ENCODE measurements at regions not wholly inside any gene's neighbourhood (a gene's known extent, or its start where the extent isn't known, plus 50 kb on each side); places are given as distances from the start of the nearest gene placed in this dataset.

GRCh38 chr4:63799166-63799565 is 610.1 kb downstream of the TECRL start:
- DNase-seq (ENCODE audit: low spot score), result no peak

DNA sequence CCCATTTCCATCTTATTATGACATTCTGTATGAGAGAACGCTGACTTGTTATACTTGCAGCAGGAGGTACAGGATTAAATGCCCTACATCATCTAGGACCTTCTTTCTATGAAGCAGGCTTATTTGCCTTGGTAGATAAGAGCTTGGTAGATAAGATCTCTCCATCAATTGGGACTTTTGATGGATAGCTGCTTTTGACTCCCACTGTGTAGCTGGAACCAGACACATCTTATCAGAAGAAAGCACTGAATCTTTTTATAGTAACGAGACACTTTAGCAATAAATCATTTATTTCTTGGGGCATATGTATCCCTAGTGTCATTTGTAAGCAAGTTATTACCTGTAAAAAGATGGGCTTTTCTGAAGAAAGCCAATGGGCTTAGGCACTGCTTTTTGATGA is 613.9 kb downstream of the TECRL start:
- DNase-seq (ENCODE audit: low spot score), result no peak

DNA sequence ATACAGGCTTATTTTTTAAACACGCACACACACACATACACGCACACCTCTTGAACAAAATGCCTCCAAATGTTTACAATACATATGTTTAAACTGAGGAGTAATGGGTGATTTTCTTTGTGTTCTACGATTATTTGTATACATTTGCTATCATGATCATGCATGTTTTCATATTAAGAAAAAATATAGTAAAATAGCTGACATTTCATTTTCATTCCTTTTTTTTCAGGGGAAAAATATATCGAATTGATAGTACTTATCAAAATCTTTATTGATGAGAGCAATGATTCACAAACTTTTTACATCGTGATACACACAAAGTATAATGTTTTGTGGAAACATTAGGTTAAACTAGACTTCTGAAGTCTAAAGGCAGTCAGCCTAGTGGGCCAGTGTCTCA is 618.9 kb downstream of the TECRL start:
- no peak for DNase-seq (ENCODE audit: low spot score)

DNA sequence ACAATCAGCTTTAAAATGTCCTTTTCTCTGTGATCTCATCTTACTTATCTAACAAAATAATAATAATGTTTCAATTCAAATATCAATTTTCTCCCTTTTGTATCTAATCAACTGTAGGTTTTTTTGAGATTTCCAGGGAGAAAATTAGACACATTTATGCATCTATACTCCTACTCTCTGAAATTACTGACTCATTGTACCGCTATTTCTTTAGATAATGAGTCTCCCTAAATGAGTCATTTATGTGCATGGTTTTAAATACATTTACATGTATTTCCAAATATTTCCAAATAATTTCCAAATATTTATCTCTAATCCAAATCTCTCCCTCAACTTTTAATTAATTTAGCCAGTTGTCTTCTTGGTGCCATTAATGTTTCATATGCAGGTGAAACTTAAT is 621.0 kb downstream of the TECRL start:
- DNase-seq (ENCODE audit: low spot score), result no peak

DNA sequence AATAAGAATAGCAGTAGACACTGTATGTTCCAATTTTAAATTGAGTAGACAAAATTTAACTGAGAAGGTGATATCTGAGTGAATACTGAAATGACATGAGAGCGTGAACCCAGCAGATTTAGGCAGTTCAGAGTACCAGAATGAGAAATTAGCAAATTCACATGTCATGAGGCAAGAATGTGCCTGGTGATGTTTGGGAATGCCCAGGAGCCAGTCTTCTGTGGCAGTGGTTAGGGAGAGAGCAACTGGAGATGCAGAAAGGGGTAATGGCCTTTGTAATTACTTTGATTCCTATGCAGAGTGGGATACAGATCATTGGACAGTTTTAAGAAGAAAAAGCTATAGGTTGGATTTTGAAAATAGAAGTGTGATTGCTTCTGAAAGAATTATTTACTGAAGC is 621.9 kb downstream of the TECRL start:
- DNase-seq (ENCODE audit: low spot score), result no peak

DNA sequence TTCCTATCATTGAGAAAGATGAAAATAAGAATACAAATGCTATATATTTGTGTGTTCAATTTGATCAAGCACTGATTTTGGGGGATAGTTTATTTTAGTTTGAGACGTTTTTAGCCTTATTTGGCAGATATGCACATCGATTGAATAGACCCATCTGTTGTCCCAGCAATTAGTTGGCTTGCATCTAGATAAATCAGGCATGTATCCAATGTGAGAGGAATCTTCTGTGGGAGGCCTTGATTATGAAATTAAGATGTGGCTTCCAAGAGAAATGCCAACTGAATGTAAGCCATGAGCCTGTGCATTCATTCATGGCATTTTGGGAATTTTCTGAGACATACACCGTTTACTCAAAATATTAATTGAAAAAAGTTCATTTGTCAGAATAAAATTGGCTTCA is 623.1 kb downstream of the TECRL start:
- DNase-seq (ENCODE audit: low spot score), result peak; percentile 75

DNA sequence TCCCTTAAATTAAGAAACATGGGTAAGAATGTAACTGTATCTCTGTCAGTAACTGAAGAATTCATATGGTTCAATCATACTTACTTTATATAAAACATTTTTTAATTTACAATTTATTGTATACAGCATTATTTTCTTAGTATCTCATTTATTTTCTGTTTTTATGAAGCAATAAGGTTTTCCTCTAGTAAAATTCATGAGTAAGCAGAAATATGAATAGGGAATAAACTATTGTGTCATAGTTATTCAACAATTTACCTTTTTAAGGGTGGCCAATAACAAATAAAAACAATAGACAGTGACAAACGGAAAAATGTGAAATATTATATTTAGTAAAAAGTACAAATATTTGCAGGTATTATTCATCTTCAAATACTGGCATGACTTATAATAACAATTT is 624.4 kb downstream of the TECRL start:
- no peak for DNase-seq (ENCODE audit: low spot score)

GRCh38 chr4:63777601-63778000 is 631.6 kb downstream of the TECRL start:
- DNase-seq (ENCODE audit: low spot score), result no peak

- DNase-seq (ENCODE audit: low spot score), result no peak
These were observed 644.9 kb downstream of the TECRL start for GRCh38 chr4:63764400-63764799.

DNA sequence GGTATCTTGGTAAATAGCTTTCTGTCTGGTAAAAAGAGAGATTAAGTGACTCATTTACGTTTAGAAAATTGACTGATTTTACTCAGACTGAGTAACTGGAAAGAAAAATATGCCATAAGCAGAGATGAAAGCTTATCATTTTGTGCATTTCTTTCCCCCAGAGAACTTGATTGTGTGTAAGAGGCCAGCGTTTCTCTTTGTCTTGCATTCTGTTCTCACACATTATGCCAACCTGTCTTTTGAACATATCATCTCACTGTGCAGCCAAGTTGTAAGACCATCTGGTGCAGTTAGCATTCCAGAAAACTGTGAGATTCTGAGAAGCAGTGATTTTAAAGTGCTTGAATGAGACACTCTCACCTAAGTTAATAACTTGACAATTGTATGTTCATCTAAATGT is 651.3 kb downstream of the TECRL start:
- peak; percentile 83 for DNase-seq (ENCODE audit: low spot score)

DNA sequence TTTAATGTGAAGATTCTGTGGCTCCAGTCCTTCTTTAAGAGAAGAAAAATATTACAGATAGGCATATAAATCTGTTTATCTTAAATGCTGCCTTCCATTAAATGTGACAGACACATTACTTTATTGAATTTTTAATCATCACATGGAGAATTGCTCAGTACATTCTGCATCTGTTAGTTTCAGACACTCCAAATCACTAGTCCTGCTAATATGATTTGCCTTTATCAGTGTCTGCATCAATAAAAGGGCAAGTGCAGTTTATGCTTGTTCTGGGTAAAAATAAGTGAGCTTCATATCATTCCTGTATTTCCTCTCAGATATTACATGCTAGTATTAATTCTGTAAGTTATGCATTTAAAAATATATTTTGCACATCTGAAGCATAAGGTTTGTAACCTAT is 666.4 kb downstream of the TECRL start:
- no peak for DNase-seq (ENCODE audit: low spot score)

DNA sequence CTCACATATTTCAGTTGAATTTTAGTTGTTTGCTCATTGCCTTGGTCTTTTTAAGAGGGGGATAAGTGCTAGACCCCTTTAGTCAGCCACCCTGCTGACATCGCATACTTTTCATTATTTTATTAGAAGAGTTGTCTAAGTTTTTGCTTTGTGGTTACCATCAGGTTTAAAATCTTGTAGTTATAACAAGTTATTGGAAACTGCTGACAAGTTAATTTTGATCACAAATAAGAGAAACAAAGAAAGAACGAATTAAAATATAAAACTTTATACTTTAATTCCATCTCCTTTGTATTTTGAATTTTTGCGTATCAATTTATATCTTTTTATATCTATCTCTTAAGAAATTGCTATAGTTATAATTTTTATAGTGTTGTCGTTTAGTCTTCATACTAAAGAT is 679.7 kb downstream of the TECRL start:
- no peak for DNase-seq (ENCODE audit: low spot score)

- DNase-seq (ENCODE audit: low spot score), result no peak
These were observed 680.6 kb downstream of the TECRL start for GRCh38 chr4:63728480-63729177.

- DNase-seq (ENCODE audit: low spot score), result peak; percentile 24
These were observed 691.9 kb downstream of the TECRL start for GRCh38 chr4:63717384-63717783.

- no peak for DNase-seq (ENCODE audit: low spot score)
These were observed 700.6 kb downstream of the TECRL start for GRCh38 chr4:63708661-63709060.

DNA sequence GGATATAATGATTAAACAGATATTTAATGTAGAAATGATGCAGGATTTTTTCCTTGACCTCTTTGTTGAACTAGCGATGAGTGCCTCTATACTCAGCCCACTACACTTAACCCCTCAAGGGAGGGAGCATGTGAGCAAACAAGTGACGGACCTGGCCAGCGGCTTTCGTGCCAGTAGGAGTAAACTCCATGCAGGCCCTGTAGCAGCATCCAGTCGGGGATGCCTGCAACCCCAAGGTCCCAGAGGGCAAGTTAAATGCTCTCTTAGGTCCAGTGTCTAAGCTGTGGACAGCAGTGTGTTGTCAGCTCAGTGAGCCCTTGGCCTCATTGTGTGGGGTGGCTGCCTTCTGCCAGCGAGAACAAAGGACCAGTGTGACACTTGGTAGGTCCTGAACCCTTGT is 708.7 kb downstream of the TECRL start:
- DNase-seq (ENCODE audit: low spot score), result no peak

- no peak for DNase-seq (ENCODE audit: low spot score)
These were observed 715.9 kb downstream of the TECRL start for GRCh38 chr4:63693321-63693720.

GRCh38 chr4:63678358-63678931 is 730.8 kb downstream of the TECRL start:
- DNase-seq (ENCODE audit: low spot score), result no peak

DNA sequence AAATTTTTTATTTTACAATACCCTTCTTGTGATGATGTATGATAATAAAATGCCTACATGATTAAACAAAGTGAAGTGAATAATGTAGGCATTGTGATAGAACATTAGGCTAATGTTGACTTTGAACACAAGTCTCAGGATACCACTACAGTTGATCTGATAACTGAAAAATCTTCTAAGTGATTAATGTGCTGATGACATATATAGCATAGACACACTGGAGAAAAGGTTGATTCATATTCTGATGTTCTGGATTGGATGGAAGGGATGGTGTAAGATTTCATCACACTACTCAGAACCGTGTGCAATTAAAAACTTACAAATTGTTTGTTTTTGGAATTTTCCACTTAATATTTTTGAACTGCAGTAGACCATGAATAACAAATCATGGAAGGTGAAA is 738.5 kb downstream of the TECRL start:
- DNase-seq (ENCODE audit: low spot score), result no peak

GRCh38 chr4:63663870-63664269 is 745.4 kb downstream of the TECRL start:
- DNase-seq (ENCODE audit: low spot score), result no peak

DNA sequence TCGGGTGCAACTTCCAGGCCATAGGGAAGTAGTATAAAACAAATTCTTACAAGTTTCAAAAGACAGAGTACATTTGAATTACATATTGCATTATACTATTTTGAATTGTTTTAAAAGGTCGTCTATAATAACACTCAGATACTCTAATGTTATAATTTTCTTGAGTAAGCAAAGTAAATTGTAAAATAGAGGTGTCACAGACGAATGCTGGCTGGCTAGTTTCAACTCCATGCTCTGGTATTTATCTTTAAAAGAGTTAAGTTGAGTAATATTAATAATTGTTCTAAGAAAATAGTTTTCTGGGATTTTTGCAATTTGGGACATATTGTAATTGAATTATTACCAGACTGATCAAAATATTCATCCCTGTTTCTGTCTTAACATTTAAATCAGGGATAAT is 764.9 kb downstream of the TECRL start:
- DNase-seq (ENCODE audit: low spot score), result no peak

- DNase-seq (ENCODE audit: low spot score), result no peak
These were observed 772.0 kb downstream of the TECRL start for GRCh38 chr4:63637270-63637669.

- no peak for DNase-seq (ENCODE audit: low spot score)
These were observed 776.4 kb downstream of the TECRL start for GRCh38 chr4:63632858-63633257.

DNA sequence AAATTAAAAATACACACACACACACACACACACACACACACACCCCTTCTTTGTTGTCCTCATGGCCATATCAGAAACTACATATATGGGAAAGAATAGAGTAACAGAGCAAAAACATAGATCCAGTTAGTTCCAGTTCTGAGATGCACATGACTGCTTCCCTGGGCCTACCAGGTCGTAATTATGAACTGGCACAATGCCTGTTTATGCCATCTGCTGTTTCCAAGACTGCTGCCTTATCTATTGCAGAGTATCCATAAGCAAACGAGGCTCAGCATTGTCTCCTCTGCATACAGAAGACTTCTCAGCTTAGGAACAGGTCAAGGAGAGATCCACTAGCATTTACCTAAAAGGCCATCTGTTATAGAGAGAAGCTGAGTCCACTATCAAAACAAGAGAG is 789.0 kb downstream of the TECRL start:
- DNase-seq (ENCODE audit: low spot score), result peak; percentile 93

All from cerebellar cortex (tissue), 1 donor.